Activated T-cell treated with anti-CD3 and anti-CD28 coated beads for 1 hour (primary cell): ENCODE measurements at regions not wholly inside any gene's neighbourhood (a gene's known extent, or its start where the extent isn't known, plus 50 kb on each side); places are given as distances from the start of the nearest gene placed in this dataset.
A peak's percentile ranks its signal among the peaks of the same experiment; 100 is the strongest.

Experiments used
- DNase-seq: peaks from one replicate; pipeline ENCODE4 v3.0.0-alpha.2; 2020; ENCODE audit warnings: low read depth

- DNase-seq, result no peak
Measured at GRCh38 chr17:77474292-77474988, 333.7 kb downstream of the SEC14L1 start.

GRCh38 chr17:77475016-77475976 is 334.5 kb downstream of the SEC14L1 start:
- peak; percentile 50 for DNase-seq

DNA sequence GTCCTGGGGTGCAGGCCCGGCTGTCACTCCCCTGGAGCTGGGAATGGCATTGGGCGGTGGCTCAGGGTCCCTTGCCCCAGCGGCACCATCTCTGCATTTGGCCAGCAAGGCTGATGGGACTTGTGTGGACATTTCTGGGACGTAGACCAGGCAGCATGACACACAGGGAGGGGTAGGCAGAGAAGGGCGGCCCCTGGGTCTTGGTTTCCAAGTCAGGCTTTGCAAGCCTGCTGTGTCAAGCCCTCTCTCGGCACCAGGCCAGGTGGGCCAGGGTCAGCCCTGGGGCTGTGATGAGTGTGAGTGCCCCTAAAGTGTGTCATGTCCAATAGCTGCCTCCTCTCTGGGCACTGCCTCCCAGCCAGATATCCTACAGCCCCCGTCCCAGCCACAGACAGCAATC is 335.2 kb downstream of the SEC14L1 start:
- no peak for DNase-seq

DNA sequence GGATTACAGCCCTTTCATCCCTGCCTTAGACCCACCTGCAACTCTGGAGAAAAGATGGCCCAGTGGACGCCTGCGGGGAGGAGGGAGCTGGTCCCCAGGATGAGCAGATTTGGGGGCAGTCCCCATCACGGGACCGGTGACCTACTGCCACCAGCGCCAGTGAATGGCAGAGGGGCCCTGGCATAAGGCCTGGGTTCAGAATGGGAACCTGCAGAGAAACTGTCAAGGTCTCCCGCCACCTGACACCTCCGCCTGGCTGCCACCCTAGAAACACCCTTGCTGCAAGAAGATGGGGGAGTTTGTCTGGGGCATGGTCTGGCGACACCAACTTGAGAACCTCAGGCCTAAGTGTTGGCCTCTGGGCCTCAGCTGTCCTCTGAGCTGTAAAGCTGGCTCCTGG is 335.7 kb downstream of the SEC14L1 start:
- no peak for DNase-seq

GRCh38 chr17:77476931-77477805 is 336.4 kb downstream of the SEC14L1 start:
- DNase-seq, result no peak

GRCh38 chr17:77478281-77478680 is 337.5 kb downstream of the SEC14L1 start:
- no peak for DNase-seq

DNA sequence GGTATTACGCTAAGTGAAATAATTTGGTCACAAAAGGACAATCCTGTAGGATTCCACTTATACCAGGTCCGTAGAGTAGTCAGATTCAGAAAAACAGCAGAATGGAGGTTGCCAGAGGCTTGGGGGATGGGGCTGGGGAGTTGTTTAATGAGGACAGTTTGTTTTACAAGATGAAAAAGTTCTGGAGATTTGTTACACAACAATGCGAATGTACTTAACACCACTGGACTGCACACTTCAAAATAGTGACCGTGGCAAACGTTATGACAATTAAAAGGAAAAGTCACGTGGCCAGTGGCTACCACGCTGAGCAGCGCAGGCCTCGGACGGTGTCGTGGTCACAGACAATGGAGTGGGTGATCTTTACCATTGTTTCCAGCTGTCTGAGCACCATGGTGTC is 338.1 kb downstream of the SEC14L1 start:
- no peak for DNase-seq

GRCh38 chr17:77479372-77480198 is 338.8 kb downstream of the SEC14L1 start:
- no peak for DNase-seq

DNA sequence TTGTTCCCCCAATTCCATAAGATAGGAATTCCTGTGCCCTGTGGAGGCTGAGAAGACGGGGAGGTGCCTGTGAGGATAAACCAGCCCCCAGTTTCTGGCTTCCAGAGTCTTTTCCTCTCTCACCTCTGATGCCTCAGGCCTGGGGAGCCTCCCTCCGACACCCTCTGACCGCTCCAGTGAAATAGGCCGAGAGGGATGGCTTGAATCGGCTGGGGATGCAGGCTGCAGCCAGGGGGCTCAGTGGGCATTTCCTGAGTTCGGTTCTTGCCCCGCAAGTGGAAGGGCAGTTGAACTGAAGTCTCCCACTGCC is 339.4 kb downstream of the SEC14L1 start:
- DNase-seq, result no peak

GRCh38 chr17:77480509-77481215 is 339.9 kb downstream of the SEC14L1 start:
- no peak for DNase-seq

GRCh38 chr17:77481476-77482374 is 341.0 kb downstream of the SEC14L1 start:
- no peak for DNase-seq

DNA sequence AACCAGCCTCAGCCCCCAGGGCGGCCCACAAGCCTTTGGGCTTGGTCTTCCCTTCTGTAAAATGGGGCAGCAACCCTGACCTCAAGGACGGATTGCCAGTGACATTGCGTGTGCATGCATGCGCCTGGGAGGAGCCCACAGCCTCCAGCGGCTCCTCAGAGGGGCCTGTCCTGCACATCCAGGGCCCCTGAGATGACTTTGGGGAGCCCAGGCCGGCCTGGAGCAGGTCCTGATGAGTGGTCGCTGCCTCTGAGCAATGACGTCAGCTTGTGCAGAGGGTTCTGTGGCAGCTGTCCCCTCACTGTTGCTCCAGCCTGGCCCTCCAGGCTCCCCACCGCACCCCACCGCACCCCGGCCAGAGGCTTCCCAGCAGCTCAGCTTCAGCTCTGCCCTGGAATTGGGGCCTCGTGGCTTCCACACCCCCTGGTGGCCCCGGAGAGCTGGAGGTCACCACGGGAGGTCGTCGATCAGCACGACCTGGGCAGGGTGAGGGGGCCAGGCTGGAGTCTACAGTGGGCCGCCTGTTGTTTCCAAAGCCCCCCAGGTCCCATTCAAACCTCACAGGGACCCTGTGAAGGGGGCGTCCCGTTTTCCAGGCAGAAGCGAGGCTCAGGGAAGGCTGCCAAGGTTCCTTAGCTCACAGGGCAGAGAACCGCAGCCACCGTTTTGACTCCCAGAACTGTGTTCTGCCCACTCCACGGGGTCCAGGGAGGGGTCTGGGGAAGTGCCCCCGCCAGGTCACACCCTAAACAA is 341.8 kb downstream of the SEC14L1 start:
- no peak for DNase-seq

GRCh38 chr17:77483128-77483598 is 342.4 kb downstream of the SEC14L1 start:
- no peak for DNase-seq

DNA sequence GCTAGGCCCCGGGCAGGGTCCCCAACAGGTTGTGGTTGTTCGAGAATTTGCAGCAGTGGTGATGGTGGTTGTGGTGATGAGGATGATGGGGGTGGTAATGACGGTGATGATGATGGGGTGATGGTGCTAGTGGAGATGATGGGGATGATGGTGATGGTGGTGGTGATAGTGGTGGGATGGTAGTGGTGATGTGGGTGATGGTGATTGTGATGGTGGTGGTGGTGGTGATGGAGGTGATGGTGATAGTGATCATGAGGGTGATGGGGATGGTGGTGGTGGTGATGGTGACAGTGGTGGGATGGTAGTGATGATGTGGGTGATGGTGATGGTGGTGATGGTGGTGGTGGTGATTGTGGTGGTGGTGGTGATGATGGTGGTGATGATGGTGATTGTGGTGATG is 343.3 kb downstream of the SEC14L1 start:
- DNase-seq, result no peak

GRCh38 chr17:77485089-77485833 is 344.5 kb downstream of the SEC14L1 start:
- DNase-seq, result no peak

GRCh38 chr17:77487211-77487629 is 346.5 kb downstream of the SEC14L1 start:
- no peak for DNase-seq

- no peak for DNase-seq
Measured at GRCh38 chr17:77487677-77488530, 347.1 kb downstream of the SEC14L1 start.
